HG02973 (cell line): ENCODE measurements at regions not wholly inside any gene's neighbourhood (a gene's known extent, or its start where the extent isn't known, plus 50 kb on each side); places are given as distances from the start of the nearest gene placed in this dataset.
"Not testable (repeated sequence)": the region's sequence is repeated elsewhere in the genome, so short reads cannot be mapped to it uniquely, and the experiment has no call there.

Experiments
- ATAC-seq: cut with Tn5 transposase; IDR thresholded peaks from one replicate; pipeline ENCODE4 v1.9.1; 2021; ENCODE audit warnings: moderate library complexity; ENCODE audit not compliant: unreplicated experiment

- ATAC-seq, result no peak
Measured at GRCh38 chr5:6112538-6112937, 265.8 kb downstream of the MED10 start.

GRCh38 chr5:6112125-6112524 is 266.2 kb downstream of the MED10 start:
- ATAC-seq, result no peak

- no peak for ATAC-seq
Measured at GRCh38 chr5:6111131-6111530, 267.2 kb downstream of the MED10 start.

- ATAC-seq, result no peak
Measured at GRCh38 chr5:6110441-6111005, 267.8 kb downstream of the MED10 start.

GRCh38 chr5:6108981-6109825 is 269.1 kb downstream of the MED10 start:
- no peak for ATAC-seq

- no peak for ATAC-seq
Measured at GRCh38 chr5:6108540-6108848, 269.9 kb downstream of the MED10 start.

- no peak for ATAC-seq
Measured at GRCh38 chr5:6107675-6108539, 270.4 kb downstream of the MED10 start.

GRCh38 chr5:6106756-6107155 is 271.6 kb downstream of the MED10 start:
- no peak for ATAC-seq

GRCh38 chr5:6105320-6105719 is 273.0 kb downstream of the MED10 start:
- ATAC-seq, result no peak

GRCh38 chr5:6096101-6096500 is 282.2 kb downstream of the MED10 start:
- no peak for ATAC-seq

- ATAC-seq, result not testable (repeated sequence)
Measured at GRCh38 chr5:6094180-6094579, 284.2 kb downstream of the MED10 start.

- no peak for ATAC-seq
Measured at GRCh38 chr5:6090838-6091237, 287.5 kb downstream of the MED10 start.

GRCh38 chr5:6090079-6090654 is 288.2 kb downstream of the MED10 start:
- ATAC-seq, result no peak

- no peak for ATAC-seq
Measured at GRCh38 chr5:6088706-6089105, 289.6 kb downstream of the MED10 start.

- ATAC-seq, result no peak
Measured at GRCh38 chr5:6087576-6087975, 290.8 kb downstream of the MED10 start.

GRCh38 chr5:6086871-6087270 is 291.5 kb downstream of the MED10 start:
- no peak for ATAC-seq

GRCh38 chr5:6085341-6085860 is 292.9 kb downstream of the MED10 start:
- no peak for ATAC-seq

- no peak for ATAC-seq
Measured at GRCh38 chr5:6084836-6085235, 293.5 kb downstream of the MED10 start.

- no peak for ATAC-seq
Measured at GRCh38 chr5:6084376-6084775, 294.0 kb downstream of the MED10 start.

- no peak for ATAC-seq
Measured at GRCh38 chr5:6083311-6083978, 294.9 kb downstream of the MED10 start.

GRCh38 chr5:6082685-6083084 is 295.7 kb downstream of the MED10 start:
- ATAC-seq, result no peak
